KMS-11 (cell line): ENCODE measurements at regions not wholly inside any gene's neighbourhood (a gene's known extent, or its start where the extent isn't known, plus 50 kb on each side); places are given as distances from the start of the nearest gene placed in this dataset.

Experiments
- H2AFZ ChIP-seq: fragments of 200-600 bp; sonication (generic); 2 replicates; pipeline ENCODE4 v1.6.1; 2016; ENCODE audit warnings: antibody characterized with exemption, mixed run types, low read depth
- H3K27ac ChIP-seq: fragments of 200-600 bp; sonication (generic); 2 replicates; pipeline ENCODE4 v1.6.1; 2016; ENCODE audit warnings: mild to moderate bottlenecking, mixed run types
- H3K27me3 ChIP-seq: fragments of 200-600 bp; sonication (generic); 2 replicates; pipeline ENCODE4 v1.6.1; 2017; ENCODE audit warnings: mild to moderate bottlenecking, low read depth, mixed run types, moderate library complexity; ENCODE audit not compliant: insufficient read depth
- H3K36me3 ChIP-seq: fragments of 200-600 bp; sonication (generic); 2 replicates; pipeline ENCODE4 v1.6.1; 2017; ENCODE audit warnings: mild to moderate bottlenecking, mixed run types; ENCODE audit not compliant: insufficient read depth
- H3K4me1 ChIP-seq: fragments of 200-600 bp; sonication (generic); 2 replicates; pipeline ENCODE4 v1.6.1; 2016; ENCODE audit warnings: mild to moderate bottlenecking, low read depth, mixed run types; ENCODE audit not compliant: poor library complexity, severe bottlenecking
- H3K4me2 ChIP-seq: fragments of 200-600 bp; sonication (generic); 2 replicates; pipeline ENCODE4 v1.7.0; 2016; ENCODE audit warnings: mild to moderate bottlenecking, mixed run types
- H3K4me3 ChIP-seq: fragments of 200-600 bp; sonication (generic); IDR thresholded peaks from 2 replicates; pipeline ENCODE4 v1.6.1; 2017; ENCODE audit warnings: low read depth, low read length, mixed read lengths; ENCODE audit not compliant: insufficient read depth
- H3K79me2 ChIP-seq: fragments of 200-600 bp; sonication (generic); 2 replicates; pipeline ENCODE4 v1.6.1; 2016; ENCODE audit warnings: low read depth, mixed run types; ENCODE audit not compliant: insufficient read depth
- H3K9ac ChIP-seq: fragments of 200-600 bp; sonication (generic); 2 replicates; pipeline ENCODE4 v1.6.1; 2016; ENCODE audit warnings: mild to moderate bottlenecking, mixed run types
- H4K20me1 ChIP-seq: fragments of 200-600 bp; sonication (generic); 2 replicates; pipeline ENCODE4 v1.6.1; 2016; ENCODE audit warnings: mild to moderate bottlenecking, mixed run types; ENCODE audit not compliant: insufficient read depth
- TF ChIP-seq, protein P1 (sequence below): fragments of 200-600 bp; sonication (generic); conservative IDR thresholded peaks from 2 replicates; pipeline ENCODE4 v1.6.1; 2017; ENCODE audit warnings: low read depth, mild to moderate bottlenecking, antibody characterized with exemption, low read length, moderate library complexity, mixed read lengths

DNA sequence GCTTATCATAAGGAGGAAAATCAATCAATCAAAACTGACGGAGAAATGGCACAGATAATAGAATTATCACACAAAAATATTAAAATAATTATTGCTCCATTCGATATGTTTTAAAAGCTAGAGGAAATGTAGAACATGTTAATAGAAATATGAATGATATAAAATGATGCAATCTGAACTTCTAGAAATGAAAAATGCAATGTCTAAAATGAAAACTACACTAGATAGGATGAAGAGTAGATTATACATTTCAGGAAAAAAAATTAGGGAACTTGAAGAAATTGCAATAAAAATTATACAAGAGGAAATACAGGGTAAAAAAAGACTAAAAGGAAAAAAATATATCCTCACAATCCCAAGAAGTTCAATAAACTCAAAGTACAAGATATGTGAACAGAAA lies 80.2 kb upstream of the TP63 start:
- TF ChIP-seq, protein P1, sequence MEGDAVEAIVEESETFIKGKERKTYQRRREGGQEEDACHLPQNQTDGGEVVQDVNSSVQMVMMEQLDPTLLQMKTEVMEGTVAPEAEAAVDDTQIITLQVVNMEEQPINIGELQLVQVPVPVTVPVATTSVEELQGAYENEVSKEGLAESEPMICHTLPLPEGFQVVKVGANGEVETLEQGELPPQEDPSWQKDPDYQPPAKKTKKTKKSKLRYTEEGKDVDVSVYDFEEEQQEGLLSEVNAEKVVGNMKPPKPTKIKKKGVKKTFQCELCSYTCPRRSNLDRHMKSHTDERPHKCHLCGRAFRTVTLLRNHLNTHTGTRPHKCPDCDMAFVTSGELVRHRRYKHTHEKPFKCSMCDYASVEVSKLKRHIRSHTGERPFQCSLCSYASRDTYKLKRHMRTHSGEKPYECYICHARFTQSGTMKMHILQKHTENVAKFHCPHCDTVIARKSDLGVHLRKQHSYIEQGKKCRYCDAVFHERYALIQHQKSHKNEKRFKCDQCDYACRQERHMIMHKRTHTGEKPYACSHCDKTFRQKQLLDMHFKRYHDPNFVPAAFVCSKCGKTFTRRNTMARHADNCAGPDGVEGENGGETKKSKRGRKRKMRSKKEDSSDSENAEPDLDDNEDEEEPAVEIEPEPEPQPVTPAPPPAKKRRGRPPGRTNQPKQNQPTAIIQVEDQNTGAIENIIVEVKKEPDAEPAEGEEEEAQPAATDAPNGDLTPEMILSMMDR: no peak
- H3K79me2 ChIP-seq: no peaks in the 10 kb centered on the region

DNA sequence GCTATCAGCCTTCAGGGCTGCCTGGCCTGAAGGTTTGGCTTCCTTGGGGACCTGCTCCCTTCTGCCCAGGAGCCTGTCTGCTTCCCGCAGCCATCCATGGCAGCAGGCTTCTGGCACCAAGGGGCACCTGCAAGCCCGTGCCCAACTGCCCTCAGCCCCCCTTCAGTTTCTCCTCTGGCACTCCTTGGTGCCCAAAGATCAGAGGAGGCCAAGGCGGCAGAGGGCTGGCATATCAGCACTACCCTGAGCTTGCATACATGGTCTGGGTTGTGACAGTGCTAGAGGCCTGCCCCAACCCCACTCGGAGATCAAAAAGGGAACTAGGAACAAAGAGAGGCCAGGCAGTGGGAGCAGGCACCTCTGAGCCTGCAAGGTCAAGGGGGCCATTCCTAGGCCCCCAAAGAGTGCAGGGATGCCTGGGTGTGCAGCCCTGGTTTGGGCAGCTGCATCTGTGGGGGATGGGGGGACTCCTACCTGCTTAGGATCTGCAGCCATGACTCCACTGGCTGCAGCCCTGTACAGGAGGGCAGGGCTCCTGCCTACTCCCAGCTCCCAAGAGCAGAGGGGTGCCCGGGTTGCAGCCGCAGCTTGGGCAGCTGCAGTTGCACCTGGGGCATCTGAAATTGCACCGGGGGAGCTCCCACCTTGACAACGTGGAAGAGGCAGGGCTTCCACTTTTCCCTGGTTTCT lies 76.2 kb upstream of the TP63 start:
- Histone ChIP-seq H3K36me3 (no peaks in the 10 kb centered on the region), H4K20me1 (no peaks in the 10 kb centered on the region), H3K27me3 (no peaks in the 10 kb centered on the region), H2AFZ (no peak overlapping the region), H3K79me2 (no peaks in the 10 kb centered on the region), H3K4me1 (no peaks in the 10 kb centered on the region), H3K4me3 (no peak overlapping the region), H3K4me2 (no peak overlapping the region), H3K27ac (no peak overlapping the region), H3K9ac (no peak overlapping the region)
- TF ChIP-seq, protein P1: no peak

More for the DNA sequence above, 80.2 kb upstream of the TP63 start:
- Histone ChIP-seq H2AFZ (no peak overlapping the region), H4K20me1 (no peaks in the 10 kb centered on the region), H3K4me1 (no peaks in the 10 kb centered on the region), H3K9ac (no peak overlapping the region), H3K36me3 (no peaks in the 10 kb centered on the region), H3K4me3 (no peak overlapping the region), H3K4me2 (no peak overlapping the region), H3K27ac (no peak overlapping the region), H3K27me3 (no peaks in the 10 kb centered on the region)

DNA sequence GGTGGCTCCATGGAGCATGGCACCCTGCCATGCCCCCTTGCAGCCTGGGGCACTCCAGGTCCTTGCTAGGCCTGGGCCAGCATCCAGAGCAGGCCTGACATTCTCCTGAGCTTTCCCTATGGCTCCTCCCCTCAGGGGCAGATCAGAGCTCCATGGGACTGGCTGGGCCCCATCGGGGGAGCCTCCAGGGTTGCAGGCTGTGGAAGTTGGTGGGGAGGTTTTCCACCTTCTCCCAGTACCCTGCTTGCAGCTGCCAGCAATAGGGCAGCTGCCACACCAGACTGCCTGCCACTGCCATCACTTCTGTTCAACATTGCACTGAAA lies 75.7 kb upstream of the TP63 start:
- Histone ChIP-seq H3K79me2 (no peaks in the 10 kb centered on the region), H3K4me3 (no peak overlapping the region), H3K4me2 (no peak overlapping the region), H3K36me3 (no peaks in the 10 kb centered on the region), H3K4me1 (no peaks in the 10 kb centered on the region), H3K27ac (no peak overlapping the region), H2AFZ (no peak overlapping the region), H4K20me1 (no peaks in the 10 kb centered on the region), H3K9ac (no peak overlapping the region), H3K27me3 (no peaks in the 10 kb centered on the region)
- TF ChIP-seq, protein P1: no peak

DNA sequence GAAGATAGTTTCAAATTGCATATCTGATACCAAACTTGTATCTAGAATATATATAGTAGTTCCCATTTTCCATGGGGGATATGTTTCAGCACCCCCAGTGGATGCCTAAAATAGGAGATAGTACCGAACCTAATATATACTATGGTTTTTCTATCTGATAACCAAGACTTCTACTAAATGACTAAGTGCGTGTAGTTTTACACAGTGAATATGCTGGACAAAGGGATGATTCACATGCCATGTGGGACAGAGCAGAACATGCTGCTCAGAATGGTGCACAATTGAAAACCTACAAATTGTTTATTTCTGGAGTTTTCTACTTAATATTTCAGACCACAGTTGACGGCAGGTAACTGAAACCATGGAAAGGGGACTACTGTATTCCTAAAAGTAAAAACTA lies 73.4 kb upstream of the TP63 start:
- no peak overlapping the region for H2AFZ ChIP-seq
- no peak overlapping the region for H3K27ac ChIP-seq
- no peak overlapping the region for H3K9ac ChIP-seq
- TF ChIP-seq, protein P1: no peak
- H3K79me2 ChIP-seq: no peaks in the 10 kb centered on the region
- no peak overlapping the region for H3K4me2 ChIP-seq
- H3K4me3 ChIP-seq: no peak overlapping the region
- peaks cover 2% of the 10 kb centered on the region for H3K4me1 ChIP-seq
- H4K20me1 ChIP-seq: no peaks in the 10 kb centered on the region
- no peaks in the 10 kb centered on the region for H3K36me3 ChIP-seq
- no peaks in the 10 kb centered on the region for H3K27me3 ChIP-seq
